ENCODE measurements at regions not wholly inside any gene's neighbourhood (a gene's known extent, or its start where the extent isn't known, plus 50 kb on each side); places are given as distances from the start of the nearest gene placed in this dataset.
"Not testable (repeated sequence)": the region's sequence is repeated elsewhere in the genome, so short reads cannot be mapped to it uniquely, and the experiment has no call there.

- not testable (repeated sequence) for H2BK20ac ChIP-seq (ENCODE audit: low read depth, low read length, poor library complexity, severe bottlenecking); H2AK5ac ChIP-seq (ENCODE audit: insufficient read length, low read length); H3K9me3 Mint-ChIP-seq; H3K4me1 Mint-ChIP-seq; H3T11ph ChIP-seq (ENCODE audit: low read length); H3K23ac ChIP-seq (ENCODE audit: insufficient read length, low read depth, low read length); H3K27ac ChIP-seq (ENCODE audit: insufficient read length, low read depth, low read length); H3K27me3 ChIP-seq (ENCODE audit: insufficient read depth, low read length); H3K4ac ChIP-seq (ENCODE audit: low read depth, low read length); H3K18ac ChIP-seq (ENCODE audit: insufficient read length, low read depth, low read length); H3K36me3 Mint-ChIP-seq (ENCODE audit: insufficient read depth in 1 of 3, low read depth in 3 of 3); H2AFZ ChIP-seq (ENCODE audit: low read length); H3K14ac ChIP-seq (ENCODE audit: insufficient read depth, low read length); H3K9ac ChIP-seq (ENCODE audit: extremely low read depth, insufficient read length, low read length); H3K9me3 ChIP-seq (ENCODE audit: control insufficient read depth, low read depth, low read length); H3K4me3 Mint-ChIP-seq; H3K4me2 ChIP-seq (ENCODE audit: insufficient read depth, insufficient read length, low read length); H3K27me3 Mint-ChIP-seq (ENCODE audit: low read depth); H2BK15ac ChIP-seq (ENCODE audit: low read depth, low read length); H4K91ac ChIP-seq (ENCODE audit: insufficient read length, low read depth, low read length); H3K23me2 ChIP-seq (ENCODE audit: insufficient read length, low read depth, low read length, poor library complexity, severe bottlenecking); H3K27ac Mint-ChIP-seq; H2BK12ac ChIP-seq (ENCODE audit: insufficient read length, low read depth, low read length); DNase-seq; H4K8ac ChIP-seq (replicated peaks; ENCODE audit: insufficient read length, low read depth, low read length); H3K79me2 ChIP-seq (ENCODE audit: insufficient read depth, low read length); H3K79me1 ChIP-seq (ENCODE audit: insufficient read depth, low read depth, low read length, poor library complexity, severe bottlenecking); H2BK120ac ChIP-seq (ENCODE audit: low read depth, low read length, poor library complexity, severe bottlenecking); H4K5ac ChIP-seq (ENCODE audit: insufficient read length, low read depth, low read length); H3K4me1 ChIP-seq (ENCODE audit: insufficient read depth, low read length); H2BK5ac ChIP-seq (ENCODE audit: insufficient read length, low read length); H3K56ac ChIP-seq (ENCODE audit: insufficient read length, low read depth, low read length); H4K20me1 ChIP-seq (ENCODE audit: control insufficient read depth, insufficient read depth, insufficient read length)
- no CpG with 5 or more reads among the region's 64 CpGs for WGBS (ENCODE audit: extremely low coverage, insufficient read length, low lambda C conversion rate)
Measured at GRCh38 chr21:8251701-8252100, 2269.7 kb upstream of the TPTE start.

DNA sequence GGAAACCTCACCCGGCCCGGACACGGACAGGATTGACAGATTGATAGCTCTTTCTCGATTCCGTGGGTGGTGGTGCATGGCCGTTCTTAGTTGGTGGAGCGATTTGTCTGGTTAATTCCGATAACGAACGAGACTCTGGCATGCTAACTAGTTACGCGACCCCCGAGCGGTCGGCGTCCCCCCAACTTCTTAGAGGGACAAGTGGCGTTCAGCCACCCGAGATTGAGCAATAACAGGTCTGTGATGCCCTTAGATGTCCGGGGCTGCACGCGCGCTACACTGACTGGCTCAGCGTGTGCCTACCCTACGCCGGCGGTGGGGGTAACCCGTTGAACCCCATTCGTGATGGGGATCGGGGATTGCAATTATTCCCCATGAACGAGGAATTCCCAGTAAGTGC lies 2266.3 kb upstream of the TPTE start:
- not testable (repeated sequence) for H3K9me3 Mint-ChIP-seq; H3K23ac ChIP-seq (ENCODE audit: insufficient read length, low read depth, low read length); H4K91ac ChIP-seq (ENCODE audit: insufficient read length, low read depth, low read length)

More for the DNA sequence above, 2266.3 kb upstream of the TPTE start:
- not testable (repeated sequence) for H2BK5ac ChIP-seq (ENCODE audit: insufficient read length, low read length); H2BK120ac ChIP-seq (ENCODE audit: low read depth, low read length, poor library complexity, severe bottlenecking); H3K56ac ChIP-seq (ENCODE audit: insufficient read length, low read depth, low read length); H3K14ac ChIP-seq (ENCODE audit: insufficient read depth, low read length); H3K4ac ChIP-seq (ENCODE audit: low read depth, low read length); H3K79me2 ChIP-seq (ENCODE audit: insufficient read depth, low read length); H3K27ac ChIP-seq (ENCODE audit: insufficient read length, low read depth, low read length); H3K9me3 ChIP-seq (ENCODE audit: control insufficient read depth, low read depth, low read length); H3K9ac ChIP-seq (ENCODE audit: extremely low read depth, insufficient read length, low read length); H3T11ph ChIP-seq (ENCODE audit: low read length); H3K4me2 ChIP-seq (ENCODE audit: insufficient read depth, insufficient read length, low read length); H3K27ac Mint-ChIP-seq; H3K27me3 ChIP-seq (ENCODE audit: insufficient read depth, low read length); H3K4me1 ChIP-seq (ENCODE audit: insufficient read depth, low read length); DNase-seq; H3K79me1 ChIP-seq (ENCODE audit: insufficient read depth, low read depth, low read length, poor library complexity, severe bottlenecking); H4K5ac ChIP-seq (ENCODE audit: insufficient read length, low read depth, low read length); H3K4me3 Mint-ChIP-seq; H3K4me1 Mint-ChIP-seq; H3K36me3 Mint-ChIP-seq (ENCODE audit: insufficient read depth in 1 of 3, low read depth in 3 of 3); H3K18ac ChIP-seq (ENCODE audit: insufficient read length, low read depth, low read length); H4K20me1 ChIP-seq (ENCODE audit: control insufficient read depth, insufficient read depth, insufficient read length); H2AFZ ChIP-seq (ENCODE audit: low read length); H3K27me3 Mint-ChIP-seq (ENCODE audit: low read depth); H3K23me2 ChIP-seq (ENCODE audit: insufficient read length, low read depth, low read length, poor library complexity, severe bottlenecking); H2BK20ac ChIP-seq (ENCODE audit: low read depth, low read length, poor library complexity, severe bottlenecking); H4K8ac ChIP-seq (replicated peaks; ENCODE audit: insufficient read length, low read depth, low read length); H2BK15ac ChIP-seq (ENCODE audit: low read depth, low read length); H2AK5ac ChIP-seq (ENCODE audit: insufficient read length, low read length); H2BK12ac ChIP-seq (ENCODE audit: insufficient read length, low read depth, low read length)
- WGBS (ENCODE audit: extremely low coverage, insufficient read length, low lambda C conversion rate) = no CpG with 5 or more reads among the region's 30 CpGs
